ENCODE measurements at regions not wholly inside any gene's neighbourhood (a gene's known extent, or its start where the extent isn't known, plus 50 kb on each side); places are given as distances from the start of the nearest gene placed in this dataset.

GRCh38 chr2:39893616-39894015 lies 114.6 kb upstream of the THUMPD2 start (continued):
- TF ChIP-seq, protein P1, sequence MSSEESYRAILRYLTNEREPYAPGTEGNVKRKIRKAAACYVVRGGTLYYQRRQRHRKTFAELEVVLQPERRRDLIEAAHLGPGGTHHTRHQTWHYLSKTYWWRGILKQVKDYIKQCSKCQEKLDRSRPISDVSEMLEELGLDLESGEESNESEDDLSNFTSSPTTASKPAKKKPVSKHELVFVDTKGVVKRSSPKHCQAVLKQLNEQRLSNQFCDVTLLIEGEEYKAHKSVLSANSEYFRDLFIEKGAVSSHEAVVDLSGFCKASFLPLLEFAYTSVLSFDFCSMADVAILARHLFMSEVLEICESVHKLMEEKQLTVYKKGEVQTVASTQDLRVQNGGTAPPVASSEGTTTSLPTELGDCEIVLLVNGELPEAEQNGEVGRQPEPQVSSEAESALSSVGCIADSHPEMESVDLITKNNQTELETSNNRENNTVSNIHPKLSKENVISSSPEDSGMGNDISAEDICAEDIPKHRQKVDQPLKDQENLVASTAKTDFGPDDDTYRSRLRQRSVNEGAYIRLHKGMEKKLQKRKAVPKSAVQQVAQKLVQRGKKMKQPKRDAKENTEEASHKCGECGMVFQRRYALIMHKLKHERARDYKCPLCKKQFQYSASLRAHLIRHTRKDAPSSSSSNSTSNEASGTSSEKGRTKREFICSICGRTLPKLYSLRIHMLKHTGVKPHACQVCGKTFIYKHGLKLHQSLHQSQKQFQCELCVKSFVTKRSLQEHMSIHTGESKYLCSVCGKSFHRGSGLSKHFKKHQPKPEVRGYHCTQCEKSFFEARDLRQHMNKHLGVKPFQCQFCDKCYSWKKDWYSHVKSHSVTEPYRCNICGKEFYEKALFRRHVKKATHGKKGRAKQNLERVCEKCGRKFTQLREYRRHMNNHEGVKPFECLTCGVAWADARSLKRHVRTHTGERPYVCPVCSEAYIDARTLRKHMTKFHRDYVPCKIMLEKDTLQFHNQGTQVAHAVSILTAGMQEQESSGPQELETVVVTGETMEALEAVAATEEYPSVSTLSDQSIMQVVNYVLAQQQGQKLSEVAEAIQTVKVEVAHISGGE (tag by site-specific recombination; conservative IDR thresholded peaks at IDR 0.05; ENCODE audit: low read depth) = no peak

- no peaks in the 10 kb centered on the region for H3K4me1 ChIP-seq (ENCODE audit: control insufficient read depth, insufficient read depth, low read length)
- no peaks in the 10 kb centered on the region for H3K9me3 ChIP-seq (ENCODE audit: control insufficient read depth, insufficient read depth, low read depth, low read length)
- TF ChIP-seq, protein P2, sequence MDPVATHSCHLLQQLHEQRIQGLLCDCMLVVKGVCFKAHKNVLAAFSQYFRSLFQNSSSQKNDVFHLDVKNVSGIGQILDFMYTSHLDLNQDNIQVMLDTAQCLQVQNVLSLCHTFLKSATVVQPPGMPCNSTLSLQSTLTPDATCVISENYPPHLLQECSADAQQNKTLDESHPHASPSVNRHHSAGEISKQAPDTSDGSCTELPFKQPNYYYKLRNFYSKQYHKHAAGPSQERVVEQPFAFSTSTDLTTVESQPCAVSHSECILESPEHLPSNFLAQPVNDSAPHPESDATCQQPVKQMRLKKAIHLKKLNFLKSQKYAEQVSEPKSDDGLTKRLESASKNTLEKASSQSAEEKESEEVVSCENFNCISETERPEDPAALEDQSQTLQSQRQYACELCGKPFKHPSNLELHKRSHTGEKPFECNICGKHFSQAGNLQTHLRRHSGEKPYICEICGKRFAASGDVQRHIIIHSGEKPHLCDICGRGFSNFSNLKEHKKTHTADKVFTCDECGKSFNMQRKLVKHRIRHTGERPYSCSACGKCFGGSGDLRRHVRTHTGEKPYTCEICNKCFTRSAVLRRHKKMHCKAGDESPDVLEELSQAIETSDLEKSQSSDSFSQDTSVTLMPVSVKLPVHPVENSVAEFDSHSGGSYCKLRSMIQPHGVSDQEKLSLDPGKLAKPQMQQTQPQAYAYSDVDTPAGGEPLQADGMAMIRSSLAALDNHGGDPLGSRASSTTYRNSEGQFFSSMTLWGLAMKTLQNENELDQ (tag by site-specific recombination; IDR thresholded peaks at IDR 0.05; ENCODE audit: low read depth) = no peak
- TF ChIP-seq ZBTB48 (tag by site-specific recombination; IDR thresholded peaks at IDR 0.05) (no peak), ZNF19 (tag by site-specific recombination; IDR thresholded peaks at IDR 0.05; ENCODE audit: low read depth) (no peak), SP7 (tag by site-specific recombination; IDR thresholded peaks at IDR 0.05) (no peak), ATF2 (tag by site-specific recombination; IDR thresholded peaks at IDR 0.05; ENCODE audit: low read depth) (no peak), ZNF433 (tag by site-specific recombination; IDR thresholded peaks at IDR 0.05; ENCODE audit: low read depth) (no peak), ZNF10 (tag by site-specific recombination; IDR thresholded peaks at IDR 0.05) (no peak), ZNF843 (tag by site-specific recombination; IDR thresholded peaks at IDR 0.05) (no peak), ZNF394 (tag by site-specific recombination; IDR thresholded peaks at IDR 0.05; ENCODE audit: borderline replicate concordance) (no peak), ZNF280C (tag by site-specific recombination; IDR thresholded peaks at IDR 0.05) (no peak)
- ChIA-PET CTCF (no interaction called here), POLR2A (no interaction called here)
- H3K4me3 ChIP-seq (ENCODE audit: low read depth, low read length) = no peak overlapping the region
- no peaks in the 10 kb centered on the region for H3K36me3 ChIP-seq (ENCODE audit: control insufficient read depth in 2 of 2, insufficient read depth in 1 of 2, low read length in 2 of 2)
- no peak overlapping the region for H3K27ac ChIP-seq (ENCODE audit: extremely low read depth, low read depth, low read length)
These were observed 102.9 kb upstream of the THUMPD2 start for GRCh38 chr2:39881948-39882347.

DNA sequence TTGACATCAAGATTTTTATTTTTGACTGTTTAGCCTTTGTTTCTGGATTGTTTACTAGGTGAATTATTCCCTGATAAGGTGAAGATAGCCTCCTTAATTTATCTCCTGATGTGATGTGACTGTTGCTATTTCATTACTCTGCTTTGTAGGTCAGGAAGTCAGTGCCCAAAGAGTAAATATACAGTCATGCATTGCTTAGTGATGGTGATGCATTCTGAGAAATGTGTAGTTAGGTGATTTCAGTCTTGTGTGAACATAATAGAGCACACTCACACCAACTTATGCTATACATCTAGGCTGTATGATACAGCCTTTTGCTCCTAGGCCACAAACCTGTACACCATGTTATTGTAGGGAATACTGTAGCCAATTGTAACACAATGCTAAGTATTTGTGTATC lies 102.4 kb upstream of the THUMPD2 start:
- Histone ChIP-seq H3K9me3 (ENCODE audit: control insufficient read depth, insufficient read depth, low read depth, low read length) (no peaks in the 10 kb centered on the region), H3K36me3 (ENCODE audit: control insufficient read depth in 2 of 2, insufficient read depth in 1 of 2, low read length in 2 of 2) (no peaks in the 10 kb centered on the region), H3K27ac (ENCODE audit: extremely low read depth, low read depth, low read length) (no peak overlapping the region), H3K4me3 (ENCODE audit: low read depth, low read length) (no peak overlapping the region), H3K4me1 (ENCODE audit: control insufficient read depth, insufficient read depth, low read length) (no peaks in the 10 kb centered on the region)
- POLR2A ChIA-PET = no interaction called here
- CTCF ChIA-PET = no interaction called here
- TF ChIP-seq ZNF654 (tag by site-specific recombination; IDR thresholded peaks at IDR 0.05; ENCODE audit: low read depth) (no peak), ZNF76 (tag by site-specific recombination; IDR thresholded peaks at IDR 0.05; ENCODE audit: borderline replicate concordance, low read depth) (no peak), ZXDB (tag by site-specific recombination; IDR thresholded peaks at IDR 0.05) (no peak), ZNF248 (tag by site-specific recombination; IDR thresholded peaks at IDR 0.05) (no peak), ZNF501 (tag by site-specific recombination; IDR thresholded peaks at IDR 0.05) (no peak), ZNF121 (tag by site-specific recombination; IDR thresholded peaks at IDR 0.05) (no peak), ZNF341 (tag by site-specific recombination; IDR thresholded peaks at IDR 0.05; ENCODE audit: low read depth) (no peak), SP7 (tag by site-specific recombination; IDR thresholded peaks at IDR 0.05) (no peak), ZNF433 (tag by site-specific recombination; IDR thresholded peaks at IDR 0.05; ENCODE audit: low read depth) (no peak), TCF7L2 (IDR thresholded peaks at IDR 0.05; ENCODE audit: borderline replicate concordance, low read depth, low read length) (no peak), GLIS1 (tag by site-specific recombination; IDR thresholded peaks at IDR 0.05) (no peak), ZNF571 (tag by site-specific recombination; IDR thresholded peaks at IDR 0.05) (no peak), ZNF585B (tag by site-specific recombination; IDR thresholded peaks at IDR 0.05) (no peak)
